HUES48 (cell line): ENCODE measurements at regions not wholly inside any gene's neighbourhood (a gene's known extent, or its start where the extent isn't known, plus 50 kb on each side); places are given as distances from the start of the nearest gene placed in this dataset.
"Not testable (repeated sequence)": the region's sequence is repeated elsewhere in the genome, so short reads cannot be mapped to it uniquely, and the experiment has no call there.

Source experiments
- H3K27ac ChIP-seq: one replicate; pipeline ENCODE4 v1.7.0; 2013; ENCODE audit warnings: low read depth, low read length, inconsistent platforms
- H3K27me3 ChIP-seq: 2 replicates; pipeline ENCODE4 v1.6.1; 2013; ENCODE audit warnings: mild to moderate bottlenecking, low read length; ENCODE audit not compliant: control insufficient read depth, insufficient read depth
- H3K36me3 ChIP-seq: 2 replicates; pipeline ENCODE4 v1.6.1; 2013; ENCODE audit warnings: low read length; ENCODE audit not compliant: control insufficient read depth, insufficient read depth
- H3K4me1 ChIP-seq: 2 replicates; pipeline ENCODE4 v1.6.1; 2013; ENCODE audit warnings: mild to moderate bottlenecking, low read length; ENCODE audit not compliant: control insufficient read depth, insufficient read depth
- H3K4me3 ChIP-seq: 2 replicates; pipeline ENCODE4 v1.5.1; 2013; ENCODE audit warnings: mild to moderate bottlenecking, low read depth, low read length
- H3K9ac ChIP-seq: 2 replicates; pipeline ENCODE4 v1.6.1; 2013; ENCODE audit warnings: mild to moderate bottlenecking, low read depth, low read length, moderate library complexity
- H3K9me3 ChIP-seq: 2 replicates; pipeline ENCODE4 v1.6.1; 2013; ENCODE audit warnings: low read length; ENCODE audit not compliant: control insufficient read depth, insufficient read depth

GRCh38 chrX:122641136-122641535 lies 542.9 kb upstream of the GRIA3 start:
- H3K4me1 ChIP-seq, result no peaks in the 10 kb centered on the region
- H3K27ac ChIP-seq, result no peak overlapping the region
- H3K9me3 ChIP-seq, result no peaks in the 10 kb centered on the region
- no peaks in the 10 kb centered on the region for H3K36me3 ChIP-seq
- H3K27me3 ChIP-seq, result peaks cover 4% of the 10 kb centered on the region
- H3K4me3 ChIP-seq, result no peak overlapping the region
- no peak overlapping the region for H3K9ac ChIP-seq

- H3K27me3 ChIP-seq, result peaks cover 4% of the 10 kb centered on the region
- H3K27ac ChIP-seq, result no peak overlapping the region
- no peaks in the 10 kb centered on the region for H3K36me3 ChIP-seq
- no peaks in the 10 kb centered on the region for H3K4me1 ChIP-seq
- H3K4me3 ChIP-seq, result no peak overlapping the region
- no peak overlapping the region for H3K9ac ChIP-seq
- H3K9me3 ChIP-seq, result no peaks in the 10 kb centered on the region
These were observed 542.3 kb upstream of the GRIA3 start for GRCh38 chrX:122641826-122642225.

DNA sequence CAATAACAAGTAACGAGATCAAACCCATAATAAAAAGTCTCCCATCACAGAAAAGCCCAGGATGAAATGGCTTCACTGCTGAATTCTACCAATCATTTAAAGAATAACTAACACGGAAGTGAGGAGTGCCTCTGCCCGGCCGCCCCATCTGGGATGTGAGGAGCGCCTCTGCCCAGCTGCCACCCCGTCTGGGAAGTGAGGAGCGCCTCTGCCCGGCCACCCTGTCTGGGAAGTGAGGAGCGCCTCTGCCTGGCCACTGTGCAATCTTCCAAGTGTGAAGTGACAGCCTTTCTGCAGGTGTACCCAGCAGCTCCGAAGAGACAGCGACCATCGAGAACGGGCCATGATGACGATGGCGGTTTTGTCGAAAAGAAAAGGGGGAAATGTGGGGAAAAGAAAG lies 528.8 kb upstream of the GRIA3 start:
- not testable (repeated sequence) for H3K4me3 ChIP-seq, H3K36me3 ChIP-seq, H3K9me3 ChIP-seq, H3K9ac ChIP-seq, H3K27me3 ChIP-seq, H3K4me1 ChIP-seq, H3K27ac ChIP-seq

GRCh38 chrX:122666601-122667000 lies 517.5 kb upstream of the GRIA3 start:
- Histone ChIP-seq H3K27ac (no peak overlapping the region), H3K4me1 (peaks cover 11% of the 10 kb centered on the region), H3K9me3 (no peaks in the 10 kb centered on the region), H3K27me3 (no peaks in the 10 kb centered on the region), H3K4me3 (no peak overlapping the region), H3K36me3 (no peaks in the 10 kb centered on the region), H3K9ac (no peak overlapping the region)

- H3K36me3 ChIP-seq, result no peaks in the 10 kb centered on the region
- H3K9me3 ChIP-seq, result no peaks in the 10 kb centered on the region
- no peak overlapping the region for H3K27ac ChIP-seq
- peaks cover 3% of the 10 kb centered on the region for H3K4me1 ChIP-seq
- H3K27me3 ChIP-seq, result no peaks in the 10 kb centered on the region
- no peak overlapping the region for H3K4me3 ChIP-seq
- H3K9ac ChIP-seq, result no peak overlapping the region
These were observed 516.4 kb upstream of the GRIA3 start for GRCh38 chrX:122667667-122668066.

DNA sequence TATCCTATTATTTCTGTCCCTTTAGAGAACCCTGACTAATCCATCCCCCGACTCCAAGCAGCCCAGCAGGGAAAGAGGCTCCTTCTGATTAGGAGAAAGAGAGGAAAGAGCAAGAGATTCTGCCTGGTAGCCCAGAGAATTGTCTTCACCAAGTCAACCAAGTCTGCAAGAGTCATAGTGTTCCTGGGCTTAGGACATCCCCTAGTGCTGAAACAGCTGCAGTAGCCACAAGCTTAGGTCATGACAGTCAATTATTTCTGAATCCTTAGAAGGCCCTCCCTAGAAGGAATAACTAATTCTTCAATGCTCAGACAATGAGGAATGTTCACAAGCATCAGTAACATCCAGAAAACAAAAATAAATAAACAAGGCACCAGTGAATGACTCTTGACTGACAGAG lies 480.3 kb upstream of the GRIA3 start:
- H3K27me3 ChIP-seq, result no peaks in the 10 kb centered on the region
- H3K27ac ChIP-seq, result no peak overlapping the region
- H3K9me3 ChIP-seq, result peaks cover 3% of the 10 kb centered on the region; the same call in 1 of the 2 replicates
- no peaks in the 10 kb centered on the region for H3K4me1 ChIP-seq
- H3K4me3 ChIP-seq, result no peak overlapping the region
- no peaks in the 10 kb centered on the region for H3K36me3 ChIP-seq
- no peak overlapping the region for H3K9ac ChIP-seq

GRCh38 chrX:122739770-122740169 lies 444.3 kb upstream of the GRIA3 start:
- Histone ChIP-seq H3K9ac (no peak overlapping the region), H3K27me3 (no peaks in the 10 kb centered on the region), H3K36me3 (no peaks in the 10 kb centered on the region), H3K27ac (no peak overlapping the region), H3K4me1 (no peaks in the 10 kb centered on the region), H3K9me3 (no peaks in the 10 kb centered on the region; the same call in 1 of the 2 replicates), H3K4me3 (no peak overlapping the region)

DNA sequence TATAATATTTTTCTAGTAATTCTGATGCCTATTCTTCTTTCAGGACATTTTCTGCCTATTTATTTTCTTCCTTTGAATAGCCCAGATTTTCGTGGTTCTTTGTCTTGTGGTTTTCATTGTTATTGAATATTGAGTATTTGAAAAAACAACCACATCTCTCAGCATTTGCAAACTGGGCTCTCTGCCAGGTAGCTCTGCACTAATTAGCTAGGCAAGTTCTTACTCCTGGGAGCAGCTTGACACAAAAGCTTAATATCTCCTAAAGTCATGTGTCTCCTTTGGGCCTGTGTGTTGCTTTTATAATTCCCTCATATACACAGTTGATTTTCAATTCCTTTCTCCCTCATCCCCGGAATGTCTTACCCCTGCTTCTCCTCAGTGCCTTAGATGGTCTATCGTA lies 413.5 kb upstream of the GRIA3 start:
- H3K4me1 ChIP-seq, result peaks cover 32% of the 10 kb centered on the region
- H3K4me3 ChIP-seq, result no peak overlapping the region
- no peaks in the 10 kb centered on the region for H3K36me3 ChIP-seq
- no peak overlapping the region for H3K9ac ChIP-seq
- H3K9me3 ChIP-seq, result no peaks in the 10 kb centered on the region
- H3K27me3 ChIP-seq, result no peaks in the 10 kb centered on the region
- H3K27ac ChIP-seq, result no peak overlapping the region

GRCh38 chrX:122771933-122772332 lies 412.1 kb upstream of the GRIA3 start:
- Histone ChIP-seq H3K4me1 (peaks cover 32% of the 10 kb centered on the region), H3K27ac (no peak overlapping the region), H3K27me3 (no peaks in the 10 kb centered on the region), H3K36me3 (no peaks in the 10 kb centered on the region), H3K4me3 (no peak overlapping the region), H3K9ac (no peak overlapping the region), H3K9me3 (no peaks in the 10 kb centered on the region)

DNA sequence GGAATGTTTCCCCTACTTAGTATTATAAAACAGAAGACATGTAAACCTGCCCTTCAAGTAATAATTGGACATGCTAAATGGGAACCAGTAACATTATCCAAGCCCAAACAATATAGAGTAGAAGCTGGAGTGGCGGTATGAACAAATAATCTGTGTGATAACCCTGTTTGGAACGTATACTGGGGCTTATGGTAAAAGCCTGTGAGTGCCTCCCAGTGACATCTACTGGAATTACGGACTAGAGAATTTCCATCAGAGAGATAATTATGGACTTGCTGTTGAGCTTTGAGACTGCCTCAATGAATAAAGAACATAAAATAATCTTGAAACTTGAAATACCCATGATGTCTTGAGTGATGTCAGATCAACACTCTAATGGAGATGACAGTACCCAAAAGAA lies 406.3 kb upstream of the GRIA3 start:
- Histone ChIP-seq H3K36me3 (no peaks in the 10 kb centered on the region), H3K9me3 (no peaks in the 10 kb centered on the region), H3K4me3 (no peak overlapping the region), H3K9ac (no peak overlapping the region), H3K27me3 (no peaks in the 10 kb centered on the region; the same call in 1 of the 2 replicates), H3K27ac (no peak overlapping the region), H3K4me1 (peaks cover 15% of the 10 kb centered on the region)

- no peaks in the 10 kb centered on the region for H3K4me1 ChIP-seq
- no peak overlapping the region for H3K4me3 ChIP-seq
- no peaks in the 10 kb centered on the region for H3K9me3 ChIP-seq
- H3K9ac ChIP-seq, result no peak overlapping the region
- H3K36me3 ChIP-seq, result no peaks in the 10 kb centered on the region
- no peak overlapping the region for H3K27ac ChIP-seq
- H3K27me3 ChIP-seq, result no peaks in the 10 kb centered on the region; the same call in 1 of the 2 replicates
These were observed 400.2 kb upstream of the GRIA3 start for GRCh38 chrX:122783918-122784317.

GRCh38 chrX:122787231-122787630 lies 396.8 kb upstream of the GRIA3 start:
- Histone ChIP-seq H3K9me3 (no peaks in the 10 kb centered on the region), H3K4me1 (0 out of 2 replicates have a peak, but pooled peaks cover 5% of the 10 kb centered on the region), H3K27me3 (no peaks in the 10 kb centered on the region), H3K27ac (no peak overlapping the region), H3K4me3 (no peak overlapping the region), H3K36me3 (no peaks in the 10 kb centered on the region), H3K9ac (no peak overlapping the region)
